Heart left ventricle (tissue), 13 donors: ENCODE measurements at regions not wholly inside any gene's neighbourhood (a gene's known extent, or its start where the extent isn't known, plus 50 kb on each side); places are given as distances from the start of the nearest gene placed in this dataset.

Source experiments
- CTCF ChIP-seq, 12 donors: fragments of 200-600 bp; sonication (generic) in 4 of 12; IDR thresholded peaks; one replicate each; pipeline versions ENCODE4 v1.5.0 to v1.8.0; 2018 to 2022; ENCODE audit warnings: antibody characterized with exemption in 12 of 12, mild to moderate bottlenecking in 5 of 12
- POLR2A ChIP-seq, 2 donors: fragments of 450-650 bp; IDR thresholded peaks; one replicate each; pipeline ENCODE4 v1.6.1; 2017; ENCODE audit warnings: antibody characterized with exemption in 2 of 2, mild to moderate bottlenecking in 2 of 2, moderate library complexity in 2 of 2
- donor health status: ischemic (EF 13 %, LVEDD 7.1; RV severe dilation, severe dysfunction).
- donor health status: DM: no; HTN: yes; CAD: no.
- donor health status: DM: no; HTN: no; CAD: no.
- donor health status: ischemic (EF 25% LVEDD 6.9; RV normal size, moderate dysfunction).
- donor health status: ischemic (EF 25% LVEDD 5.7; RV mildly dilated, moderate dysfunction).
- donor health status: ischemic (EF 35%, LVEDD 5.7; RV mildly dilated, moderate dysfunction).
- donor health status: nonischemic (EF 11% LVEDD 7.7; RV severe dilation, severe dysfunction).
- donor health status: DM: yes; HTN: yes; CAD: no.
- donor health status: PGD.
- donor health status: ischemic (EF 29% LVEDD 5.4; RV normal size, mild dysfunction).
- donor health status: nonischemic (EF 23%, LVEDD 6.1; RV moderate dilation, normal function).

DNA sequence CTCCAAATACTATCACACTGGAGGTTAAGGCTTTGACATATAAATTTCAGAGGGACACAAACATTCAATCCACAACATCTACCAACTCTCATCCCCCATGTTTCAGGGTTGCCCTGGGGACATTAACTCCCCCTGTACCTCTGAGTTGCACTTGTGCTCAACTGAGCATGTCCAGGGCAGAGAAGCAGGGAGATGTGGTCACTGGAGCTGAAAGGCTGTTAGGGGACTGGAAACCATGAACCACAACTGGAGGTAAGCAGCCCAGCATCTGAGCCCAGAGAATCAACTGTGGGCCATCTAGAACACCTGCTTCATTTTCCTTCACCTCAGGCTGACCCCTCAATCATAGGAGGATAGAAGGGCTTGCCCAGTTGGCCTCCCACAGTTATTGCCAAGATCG, 641.1 kb downstream of the MID1IP1 start:
- TF ChIP-seq POLR2A (IDR thresholded peaks at IDR 0.05) (no peak), CTCF (IDR thresholded peaks at IDR 0.05) (no peak)
